WTC11 (cell line): ENCODE measurements at regions not wholly inside any gene's neighbourhood (a gene's known extent, or its start where the extent isn't known, plus 50 kb on each side); places are given as distances from the start of the nearest gene placed in this dataset.

Experiments used
- ATAC-seq: fragments of 200-7000 bp; cut with Tn5 transposase; 2 replicates; pipeline ENCODE4 v1.10.0; 2021; ENCODE audit warnings: mild to moderate bottlenecking, moderate library complexity
- CTCF ChIA-PET: fragments of 300-600 bp; sonication (Branson Sonifier 250); formaldehyde crosslinking; loops from one replicate; lab custom pipeline; 2021; ENCODE audit warnings: antibody characterized with exemption; lab: Charles Lee
- POLR2A ChIA-PET: fragments of 350-600 bp; sonication (Branson Sonifier 250); formaldehyde crosslinking; loops from one replicate; lab custom pipeline; 2021; ENCODE audit warnings: antibody characterized with exemption; lab: Charles Lee
- DNase-seq: peaks from one replicate; pipeline ENCODE4 v3.0.0; 2021; ENCODE audit warnings: low spot score
- H3K27ac Mint-ChIP-seq: 2 replicates; pipeline ENCODE4 v1.8.0; 2021; ENCODE audit warnings: mixed read lengths
- H3K27me3 Mint-ChIP-seq: 2 replicates; pipeline ENCODE4 v1.8.0; 2021; ENCODE audit warnings: low read depth, mild to moderate bottlenecking, moderate library complexity, mixed read lengths
- H3K36me3 Mint-ChIP-seq: 2 replicates; pipeline ENCODE4 v1.8.0; 2021; ENCODE audit warnings: mixed read lengths
- H3K4me1 Mint-ChIP-seq: 2 replicates; pipeline ENCODE4 v1.8.0; 2022; ENCODE audit warnings: mixed read lengths
- H3K4me3 Mint-ChIP-seq: 2 replicates; pipeline ENCODE4 v1.8.0; 2021; ENCODE audit warnings: mild to moderate bottlenecking, moderate library complexity, mixed read lengths
- H3K9me3 Mint-ChIP-seq: 2 replicates; pipeline ENCODE4 v1.8.0; 2021; ENCODE audit warnings: mixed read lengths
- NFYB ChIP-seq: sonication (generic); formaldehyde crosslinking; conservative IDR thresholded peaks from 2 replicates; pipeline ENCODE4 v1.8.0; 2022; ENCODE audit warnings: low read depth, missing genetic modification reagents
- SMAD3 ChIP-seq: sonication (generic); formaldehyde crosslinking; IDR thresholded peaks from 2 replicates; pipeline ENCODE4 v1.8.0; 2022; ENCODE audit warnings: missing genetic modification reagents, mild to moderate bottlenecking, borderline replicate concordance
- SMAD4 ChIP-seq: sonication (generic); formaldehyde crosslinking; IDR thresholded peaks from 2 replicates; pipeline ENCODE4 v1.8.0; 2022; ENCODE audit warnings: mild to moderate bottlenecking, missing genetic modification reagents
- SOX15 ChIP-seq: fragments of 250-450 bp; sonication (Bioruptor Pico); IDR thresholded peaks from 2 replicates; pipeline ENCODE4 v1.9.0; 2021; ENCODE audit warnings: mild to moderate bottlenecking
- ZBTB21 ChIP-seq: sonication (generic); formaldehyde crosslinking; IDR thresholded peaks from 2 replicates; pipeline ENCODE4 v1.8.1; 2023; ENCODE audit warnings: mild to moderate bottlenecking, missing genetic modification reagents, borderline replicate concordance
- ZNF138 ChIP-seq: sonication (generic); formaldehyde crosslinking; conservative IDR thresholded peaks from 2 replicates; pipeline ENCODE4 v1.8.1; 2022; ENCODE audit warnings: mild to moderate bottlenecking, moderate library complexity, missing genetic modification reagents
- ZNF317 ChIP-seq: sonication (generic); formaldehyde crosslinking; IDR thresholded peaks from 2 replicates; pipeline ENCODE4 v1.8.1; 2023; ENCODE audit warnings: low read depth, mild to moderate bottlenecking, moderate library complexity, missing genetic modification reagents, borderline replicate concordance
- TF ChIP-seq, protein P1 (sequence below): fragments of 250-450 bp; sonication (Bioruptor Pico); IDR thresholded peaks from 2 replicates; pipeline ENCODE4 v2.1.2; 2022; ENCODE audit warnings: mild to moderate bottlenecking, moderate library complexity
- TF ChIP-seq, protein P2 (sequence below): sonication (generic); formaldehyde crosslinking; IDR thresholded peaks from 2 replicates; pipeline ENCODE4 v1.8.1; 2023; ENCODE audit warnings: mild to moderate bottlenecking, moderate library complexity, missing genetic modification reagents
- TF ChIP-seq, protein P3 (sequence below): sonication (generic); formaldehyde crosslinking; IDR thresholded peaks from 2 replicates; pipeline ENCODE4 v1.8.0; 2023; ENCODE audit warnings: mild to moderate bottlenecking, missing genetic modification reagents
- TF ChIP-seq, protein P4 (sequence below): sonication (generic); formaldehyde crosslinking; IDR thresholded peaks from 2 replicates; pipeline ENCODE4 v1.8.0; 2022; ENCODE audit warnings: mild to moderate bottlenecking, missing genetic modification reagents
- TF ChIP-seq, protein P5 (sequence below): sonication (generic); formaldehyde crosslinking; IDR thresholded peaks from 2 replicates; pipeline ENCODE4 v1.8.0; 2022; ENCODE audit warnings: mild to moderate bottlenecking, missing genetic modification reagents
- TF ChIP-seq, protein P6 (sequence below): sonication (generic); formaldehyde crosslinking; IDR thresholded peaks from 2 replicates; pipeline ENCODE4 v1.8.1; 2023; ENCODE audit warnings: mild to moderate bottlenecking, missing genetic modification reagents
- TF ChIP-seq, protein P7 (sequence below): sonication (generic); formaldehyde crosslinking; IDR thresholded peaks from 2 replicates; pipeline ENCODE4 v1.8.0; 2022; ENCODE audit warnings: mild to moderate bottlenecking, missing genetic modification reagents
- TF ChIP-seq, protein P8 (sequence below): fragments of 200-600 bp; IDR thresholded peaks from 2 replicates; pipeline ENCODE4 v1.8.0; 2022; ENCODE audit warnings: antibody characterized with exemption
- TF ChIP-seq, protein P9 (sequence below): fragments of 250-450 bp; sonication (Bioruptor Pico); IDR thresholded peaks from 2 replicates; pipeline ENCODE4 v1.9.0; 2021; ENCODE audit warnings: mild to moderate bottlenecking

DNA sequence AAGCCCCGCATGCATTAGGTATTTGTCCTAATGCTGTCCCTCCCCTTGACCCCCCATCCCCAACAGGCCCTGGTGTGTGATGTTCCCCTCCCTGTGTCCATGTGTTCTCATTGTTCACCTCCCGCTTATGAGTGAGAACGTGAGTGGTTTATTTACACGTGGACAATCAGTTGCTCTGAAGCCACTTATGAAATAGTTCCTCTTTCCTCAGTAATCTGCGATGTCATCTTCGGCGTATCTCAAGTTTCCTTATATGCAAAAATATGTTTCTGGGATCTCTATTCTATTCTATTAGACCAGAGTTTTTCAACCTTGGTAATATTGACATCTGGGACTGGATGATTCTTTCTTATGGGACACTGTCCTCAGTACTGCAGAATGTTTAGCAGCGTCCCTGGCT, 56.0 kb upstream of the DCD start:
- ATAC-seq (no peak), DNase-seq (no peak)
- CTCF ChIA-PET = no interaction called here
- no peak for TF ChIP-seq ZNF138 (CRISPR knock-in tag)
- TF ChIP-seq, protein P1, sequence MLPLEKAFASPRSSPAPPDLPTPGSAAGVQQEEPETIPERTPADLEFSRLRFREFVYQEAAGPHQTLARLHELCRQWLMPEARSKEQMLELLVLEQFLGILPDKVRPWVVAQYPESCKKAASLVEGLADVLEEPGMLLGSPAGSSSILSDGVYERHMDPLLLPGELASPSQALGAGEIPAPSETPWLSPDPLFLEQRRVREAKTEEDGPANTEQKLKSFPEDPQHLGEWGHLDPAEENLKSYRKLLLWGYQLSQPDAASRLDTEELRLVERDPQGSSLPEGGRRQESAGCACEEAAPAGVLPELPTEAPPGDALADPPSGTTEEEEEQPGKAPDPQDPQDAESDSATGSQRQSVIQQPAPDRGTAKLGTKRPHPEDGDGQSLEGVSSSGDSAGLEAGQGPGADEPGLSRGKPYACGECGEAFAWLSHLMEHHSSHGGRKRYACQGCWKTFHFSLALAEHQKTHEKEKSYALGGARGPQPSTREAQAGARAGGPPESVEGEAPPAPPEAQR (CRISPR knock-in tag) = no peak
- TF ChIP-seq, protein P2, sequence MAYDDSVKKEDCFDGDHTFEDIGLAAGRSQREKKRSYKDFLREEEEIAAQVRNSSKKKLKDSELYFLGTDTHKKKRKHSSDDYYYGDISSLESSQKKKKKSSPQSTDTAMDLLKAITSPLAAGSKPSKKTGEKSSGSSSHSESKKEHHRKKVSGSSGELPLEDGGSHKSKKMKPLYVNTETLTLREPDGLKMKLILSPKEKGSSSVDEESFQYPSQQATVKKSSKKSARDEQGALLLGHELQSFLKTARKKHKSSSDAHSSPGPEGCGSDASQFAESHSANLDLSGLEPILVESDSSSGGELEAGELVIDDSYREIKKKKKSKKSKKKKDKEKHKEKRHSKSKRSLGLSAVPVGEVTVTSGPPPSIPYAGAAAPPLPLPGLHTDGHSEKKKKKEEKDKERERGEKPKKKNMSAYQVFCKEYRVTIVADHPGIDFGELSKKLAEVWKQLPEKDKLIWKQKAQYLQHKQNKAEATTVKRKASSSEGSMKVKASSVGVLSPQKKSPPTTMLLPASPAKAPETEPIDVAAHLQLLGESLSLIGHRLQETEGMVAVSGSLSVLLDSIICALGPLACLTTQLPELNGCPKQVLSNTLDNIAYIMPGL (CRISPR knock-in tag) = no peak
- TF ChIP-seq, protein P3, sequence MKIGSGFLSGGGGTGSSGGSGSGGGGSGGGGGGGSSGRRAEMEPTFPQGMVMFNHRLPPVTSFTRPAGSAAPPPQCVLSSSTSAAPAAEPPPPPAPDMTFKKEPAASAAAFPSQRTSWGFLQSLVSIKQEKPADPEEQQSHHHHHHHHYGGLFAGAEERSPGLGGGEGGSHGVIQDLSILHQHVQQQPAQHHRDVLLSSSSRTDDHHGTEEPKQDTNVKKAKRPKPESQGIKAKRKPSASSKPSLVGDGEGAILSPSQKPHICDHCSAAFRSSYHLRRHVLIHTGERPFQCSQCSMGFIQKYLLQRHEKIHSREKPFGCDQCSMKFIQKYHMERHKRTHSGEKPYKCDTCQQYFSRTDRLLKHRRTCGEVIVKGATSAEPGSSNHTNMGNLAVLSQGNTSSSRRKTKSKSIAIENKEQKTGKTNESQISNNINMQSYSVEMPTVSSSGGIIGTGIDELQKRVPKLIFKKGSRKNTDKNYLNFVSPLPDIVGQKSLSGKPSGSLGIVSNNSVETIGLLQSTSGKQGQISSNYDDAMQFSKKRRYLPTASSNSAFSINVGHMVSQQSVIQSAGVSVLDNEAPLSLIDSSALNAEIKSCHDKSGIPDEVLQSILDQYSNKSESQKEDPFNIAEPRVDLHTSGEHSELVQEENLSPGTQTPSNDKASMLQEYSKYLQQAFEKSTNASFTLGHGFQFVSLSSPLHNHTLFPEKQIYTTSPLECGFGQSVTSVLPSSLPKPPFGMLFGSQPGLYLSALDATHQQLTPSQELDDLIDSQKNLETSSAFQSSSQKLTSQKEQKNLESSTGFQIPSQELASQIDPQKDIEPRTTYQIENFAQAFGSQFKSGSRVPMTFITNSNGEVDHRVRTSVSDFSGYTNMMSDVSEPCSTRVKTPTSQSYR (CRISPR knock-in tag) = no peak
- no peak for TF ChIP-seq SMAD4 (CRISPR knock-in tag)
- TF ChIP-seq ZBTB21 (CRISPR knock-in tag) = no peak
- TF ChIP-seq, protein P4, sequence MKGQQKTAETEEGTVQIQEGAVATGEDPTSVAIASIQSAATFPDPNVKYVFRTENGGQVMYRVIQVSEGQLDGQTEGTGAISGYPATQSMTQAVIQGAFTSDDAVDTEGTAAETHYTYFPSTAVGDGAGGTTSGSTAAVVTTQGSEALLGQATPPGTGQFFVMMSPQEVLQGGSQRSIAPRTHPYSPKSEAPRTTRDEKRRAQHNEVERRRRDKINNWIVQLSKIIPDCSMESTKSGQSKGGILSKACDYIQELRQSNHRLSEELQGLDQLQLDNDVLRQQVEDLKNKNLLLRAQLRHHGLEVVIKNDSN (CRISPR knock-in tag) = no peak
- TF ChIP-seq, protein P5, sequence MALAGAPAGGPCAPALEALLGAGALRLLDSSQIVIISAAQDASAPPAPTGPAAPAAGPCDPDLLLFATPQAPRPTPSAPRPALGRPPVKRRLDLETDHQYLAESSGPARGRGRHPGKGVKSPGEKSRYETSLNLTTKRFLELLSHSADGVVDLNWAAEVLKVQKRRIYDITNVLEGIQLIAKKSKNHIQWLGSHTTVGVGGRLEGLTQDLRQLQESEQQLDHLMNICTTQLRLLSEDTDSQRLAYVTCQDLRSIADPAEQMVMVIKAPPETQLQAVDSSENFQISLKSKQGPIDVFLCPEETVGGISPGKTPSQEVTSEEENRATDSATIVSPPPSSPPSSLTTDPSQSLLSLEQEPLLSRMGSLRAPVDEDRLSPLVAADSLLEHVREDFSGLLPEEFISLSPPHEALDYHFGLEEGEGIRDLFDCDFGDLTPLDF = no peak
- TF ChIP-seq SMAD3 (CRISPR knock-in tag) = no peak
- TF ChIP-seq SOX15 (CRISPR knock-in tag) = no peak
- no peak for TF ChIP-seq NFYB (CRISPR knock-in tag)
- no peak for TF ChIP-seq ZNF317 (CRISPR knock-in tag)
- TF ChIP-seq, protein P6, sequence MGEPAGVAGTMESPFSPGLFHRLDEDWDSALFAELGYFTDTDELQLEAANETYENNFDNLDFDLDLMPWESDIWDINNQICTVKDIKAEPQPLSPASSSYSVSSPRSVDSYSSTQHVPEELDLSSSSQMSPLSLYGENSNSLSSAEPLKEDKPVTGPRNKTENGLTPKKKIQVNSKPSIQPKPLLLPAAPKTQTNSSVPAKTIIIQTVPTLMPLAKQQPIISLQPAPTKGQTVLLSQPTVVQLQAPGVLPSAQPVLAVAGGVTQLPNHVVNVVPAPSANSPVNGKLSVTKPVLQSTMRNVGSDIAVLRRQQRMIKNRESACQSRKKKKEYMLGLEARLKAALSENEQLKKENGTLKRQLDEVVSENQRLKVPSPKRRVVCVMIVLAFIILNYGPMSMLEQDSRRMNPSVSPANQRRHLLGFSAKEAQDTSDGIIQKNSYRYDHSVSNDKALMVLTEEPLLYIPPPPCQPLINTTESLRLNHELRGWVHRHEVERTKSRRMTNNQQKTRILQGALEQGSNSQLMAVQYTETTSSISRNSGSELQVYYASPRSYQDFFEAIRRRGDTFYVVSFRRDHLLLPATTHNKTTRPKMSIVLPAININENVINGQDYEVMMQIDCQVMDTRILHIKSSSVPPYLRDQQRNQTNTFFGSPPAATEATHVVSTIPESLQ (CRISPR knock-in tag) = no peak
- H3K4me3 Mint-ChIP-seq = no peak overlapping the region
- H3K27ac Mint-ChIP-seq = no peak overlapping the region
- H3K36me3 Mint-ChIP-seq = no peaks in the 10 kb centered on the region
- no peaks in the 10 kb centered on the region for H3K9me3 Mint-ChIP-seq
- peaks cover 11% of the 10 kb centered on the region for H3K4me1 Mint-ChIP-seq
- POLR2A ChIA-PET = no interaction called here
- no peaks in the 10 kb centered on the region for H3K27me3 Mint-ChIP-seq

DNA sequence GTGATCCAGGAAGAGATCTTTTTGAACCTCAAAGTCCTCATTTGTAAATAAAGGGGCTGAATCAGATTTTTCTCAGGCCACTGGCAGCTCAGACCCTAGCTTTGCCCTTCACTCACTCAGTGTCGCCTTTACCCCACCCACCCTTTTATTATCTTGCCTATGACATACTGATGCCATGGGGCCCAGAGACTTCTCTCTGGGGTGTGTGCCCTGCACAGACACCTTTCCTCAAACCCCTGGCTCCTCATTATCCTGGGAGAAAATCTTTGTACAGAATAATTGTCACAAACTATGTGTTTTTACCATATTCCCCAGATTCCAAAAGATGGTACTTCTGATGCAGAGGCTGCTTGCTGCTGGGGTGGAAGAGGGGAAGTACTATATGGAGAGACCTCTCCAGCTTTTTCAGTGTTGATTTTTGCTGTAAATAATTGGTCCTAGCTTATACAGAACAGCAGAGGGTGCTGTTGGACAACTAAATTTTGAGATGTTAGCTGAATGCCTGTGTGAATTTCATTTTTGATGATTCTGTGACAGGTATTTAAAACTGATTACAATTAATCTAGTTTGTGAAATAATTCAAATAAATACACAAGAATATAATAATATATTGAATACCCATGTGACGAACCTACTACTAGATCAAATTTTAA, 53.9 kb upstream of the DCD start:
- CTCF ChIA-PET = interaction anchor here (0.6 to 3.6 kb wide), 36 partner anchors 9 to 370 kb away, joined by 3 to 43 read pairs (median 6); partner anchors contain the start of genes NEUROD4 and PPP1R1A
- DNase-seq (no peak), ATAC-seq (peak; percentile 69)
- no peaks in the 10 kb centered on the region for H3K9me3 Mint-ChIP-seq
- H3K27me3 Mint-ChIP-seq = no peaks in the 10 kb centered on the region
- H3K4me3 Mint-ChIP-seq = no peak overlapping the region
- POLR2A ChIA-PET = no interaction called here
- H3K36me3 Mint-ChIP-seq = no peaks in the 10 kb centered on the region
- H3K4me1 Mint-ChIP-seq = peaks cover 22% of the 10 kb centered on the region
- TF ChIP-seq, protein P7, sequence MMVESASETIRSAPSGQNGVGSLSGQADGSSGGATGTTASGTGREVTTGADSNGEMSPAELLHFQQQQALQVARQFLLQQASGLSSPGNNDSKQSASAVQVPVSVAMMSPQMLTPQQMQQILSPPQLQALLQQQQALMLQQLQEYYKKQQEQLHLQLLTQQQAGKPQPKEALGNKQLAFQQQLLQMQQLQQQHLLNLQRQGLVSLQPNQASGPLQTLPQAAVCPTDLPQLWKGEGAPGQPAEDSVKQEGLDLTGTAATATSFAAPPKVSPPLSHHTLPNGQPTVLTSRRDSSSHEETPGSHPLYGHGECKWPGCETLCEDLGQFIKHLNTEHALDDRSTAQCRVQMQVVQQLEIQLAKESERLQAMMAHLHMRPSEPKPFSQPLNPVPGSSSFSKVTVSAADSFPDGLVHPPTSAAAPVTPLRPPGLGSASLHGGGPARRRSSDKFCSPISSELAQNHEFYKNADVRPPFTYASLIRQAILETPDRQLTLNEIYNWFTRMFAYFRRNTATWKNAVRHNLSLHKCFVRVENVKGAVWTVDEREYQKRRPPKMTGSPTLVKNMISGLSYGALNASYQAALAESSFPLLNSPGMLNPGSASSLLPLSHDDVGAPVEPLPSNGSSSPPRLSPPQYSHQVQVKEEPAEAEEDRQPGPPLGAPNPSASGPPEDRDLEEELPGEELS = no peak
- TF ChIP-seq, protein P8, sequence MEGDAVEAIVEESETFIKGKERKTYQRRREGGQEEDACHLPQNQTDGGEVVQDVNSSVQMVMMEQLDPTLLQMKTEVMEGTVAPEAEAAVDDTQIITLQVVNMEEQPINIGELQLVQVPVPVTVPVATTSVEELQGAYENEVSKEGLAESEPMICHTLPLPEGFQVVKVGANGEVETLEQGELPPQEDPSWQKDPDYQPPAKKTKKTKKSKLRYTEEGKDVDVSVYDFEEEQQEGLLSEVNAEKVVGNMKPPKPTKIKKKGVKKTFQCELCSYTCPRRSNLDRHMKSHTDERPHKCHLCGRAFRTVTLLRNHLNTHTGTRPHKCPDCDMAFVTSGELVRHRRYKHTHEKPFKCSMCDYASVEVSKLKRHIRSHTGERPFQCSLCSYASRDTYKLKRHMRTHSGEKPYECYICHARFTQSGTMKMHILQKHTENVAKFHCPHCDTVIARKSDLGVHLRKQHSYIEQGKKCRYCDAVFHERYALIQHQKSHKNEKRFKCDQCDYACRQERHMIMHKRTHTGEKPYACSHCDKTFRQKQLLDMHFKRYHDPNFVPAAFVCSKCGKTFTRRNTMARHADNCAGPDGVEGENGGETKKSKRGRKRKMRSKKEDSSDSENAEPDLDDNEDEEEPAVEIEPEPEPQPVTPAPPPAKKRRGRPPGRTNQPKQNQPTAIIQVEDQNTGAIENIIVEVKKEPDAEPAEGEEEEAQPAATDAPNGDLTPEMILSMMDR = peak; percentile 43
- TF ChIP-seq, protein P9, sequence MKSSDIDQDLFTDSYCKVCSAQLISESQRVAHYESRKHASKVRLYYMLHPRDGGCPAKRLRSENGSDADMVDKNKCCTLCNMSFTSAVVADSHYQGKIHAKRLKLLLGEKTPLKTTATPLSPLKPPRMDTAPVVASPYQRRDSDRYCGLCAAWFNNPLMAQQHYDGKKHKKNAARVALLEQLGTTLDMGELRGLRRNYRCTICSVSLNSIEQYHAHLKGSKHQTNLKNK (CRISPR knock-in tag) = no peak
- no peak overlapping the region for H3K27ac Mint-ChIP-seq
